ENCODE measurements at regions not wholly inside any gene's neighbourhood (a gene's known extent, or its start where the extent isn't known, plus 50 kb on each side); places are given as distances from the start of the nearest gene placed in this dataset.

DNA sequence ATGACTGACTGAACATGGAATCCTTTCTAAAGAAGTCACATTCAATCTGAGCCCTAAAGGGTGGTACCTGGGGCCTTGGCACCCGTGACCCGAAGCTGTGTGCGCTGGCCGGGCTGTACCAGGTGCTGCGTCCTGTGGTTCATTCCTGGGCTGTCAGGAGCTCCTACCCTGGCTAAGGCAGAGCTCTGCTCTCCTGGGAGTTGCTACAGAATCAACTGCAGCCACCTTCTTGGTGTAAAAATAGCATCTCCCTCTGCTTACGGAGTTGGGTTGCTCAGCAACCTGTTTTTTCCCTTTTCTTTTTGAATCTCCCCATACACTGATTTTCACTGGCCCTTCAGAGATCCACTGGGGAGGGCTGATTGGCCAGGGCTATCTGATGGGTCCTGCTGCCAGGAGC, 236.6 kb upstream of the PDE10A start:
- H3K27ac ChIP-seq: no peak overlapping the region
- TF ChIP-seq, protein P1, sequence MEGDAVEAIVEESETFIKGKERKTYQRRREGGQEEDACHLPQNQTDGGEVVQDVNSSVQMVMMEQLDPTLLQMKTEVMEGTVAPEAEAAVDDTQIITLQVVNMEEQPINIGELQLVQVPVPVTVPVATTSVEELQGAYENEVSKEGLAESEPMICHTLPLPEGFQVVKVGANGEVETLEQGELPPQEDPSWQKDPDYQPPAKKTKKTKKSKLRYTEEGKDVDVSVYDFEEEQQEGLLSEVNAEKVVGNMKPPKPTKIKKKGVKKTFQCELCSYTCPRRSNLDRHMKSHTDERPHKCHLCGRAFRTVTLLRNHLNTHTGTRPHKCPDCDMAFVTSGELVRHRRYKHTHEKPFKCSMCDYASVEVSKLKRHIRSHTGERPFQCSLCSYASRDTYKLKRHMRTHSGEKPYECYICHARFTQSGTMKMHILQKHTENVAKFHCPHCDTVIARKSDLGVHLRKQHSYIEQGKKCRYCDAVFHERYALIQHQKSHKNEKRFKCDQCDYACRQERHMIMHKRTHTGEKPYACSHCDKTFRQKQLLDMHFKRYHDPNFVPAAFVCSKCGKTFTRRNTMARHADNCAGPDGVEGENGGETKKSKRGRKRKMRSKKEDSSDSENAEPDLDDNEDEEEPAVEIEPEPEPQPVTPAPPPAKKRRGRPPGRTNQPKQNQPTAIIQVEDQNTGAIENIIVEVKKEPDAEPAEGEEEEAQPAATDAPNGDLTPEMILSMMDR (IDR thresholded peaks at IDR 0.05): no peak
- no peak for TF ChIP-seq ZFX (IDR thresholded peaks at IDR 0.05; ENCODE audit: borderline replicate concordance)

DNA sequence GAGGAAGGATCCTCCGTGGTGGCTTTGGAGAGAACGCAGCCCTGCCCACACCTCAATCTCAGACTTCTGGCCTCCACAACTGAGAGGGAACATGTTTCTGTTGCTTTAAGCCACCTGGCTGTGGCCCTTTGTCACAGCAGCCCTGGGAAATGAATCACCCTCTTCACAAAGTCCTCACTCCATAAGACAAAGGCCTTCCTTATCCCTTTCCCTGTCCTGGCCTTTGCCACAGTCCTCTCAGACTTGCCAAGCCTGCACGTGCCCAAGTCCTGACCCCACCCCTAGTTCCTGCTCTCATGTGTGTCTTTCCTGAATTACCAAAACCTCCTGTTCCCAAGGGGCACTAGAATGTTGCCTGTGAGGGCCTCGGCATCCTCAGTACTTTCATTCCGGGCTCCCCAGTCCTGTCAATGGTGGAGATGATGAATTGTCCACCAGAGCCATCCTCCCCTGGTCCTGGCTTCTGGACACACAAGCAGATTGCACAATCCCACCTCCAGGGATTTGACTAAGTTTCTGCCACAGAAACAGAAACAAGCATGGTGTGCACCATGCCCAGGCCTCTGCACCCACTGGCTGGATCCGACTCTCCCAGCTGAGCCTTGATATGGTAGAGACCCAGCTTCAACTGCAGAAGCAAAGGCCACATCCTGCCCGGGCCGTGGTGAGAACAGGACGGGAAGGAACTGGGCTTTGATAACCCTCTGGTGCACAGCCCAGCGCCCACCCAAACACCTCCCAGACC, 232.6 kb upstream of the PDE10A start:
- H3K27ac ChIP-seq: no peak overlapping the region
- TF ChIP-seq, protein P1 (IDR thresholded peaks at IDR 0.05): no peak
- no peak for TF ChIP-seq ZFX (IDR thresholded peaks at IDR 0.05; ENCODE audit: borderline replicate concordance)

DNA sequence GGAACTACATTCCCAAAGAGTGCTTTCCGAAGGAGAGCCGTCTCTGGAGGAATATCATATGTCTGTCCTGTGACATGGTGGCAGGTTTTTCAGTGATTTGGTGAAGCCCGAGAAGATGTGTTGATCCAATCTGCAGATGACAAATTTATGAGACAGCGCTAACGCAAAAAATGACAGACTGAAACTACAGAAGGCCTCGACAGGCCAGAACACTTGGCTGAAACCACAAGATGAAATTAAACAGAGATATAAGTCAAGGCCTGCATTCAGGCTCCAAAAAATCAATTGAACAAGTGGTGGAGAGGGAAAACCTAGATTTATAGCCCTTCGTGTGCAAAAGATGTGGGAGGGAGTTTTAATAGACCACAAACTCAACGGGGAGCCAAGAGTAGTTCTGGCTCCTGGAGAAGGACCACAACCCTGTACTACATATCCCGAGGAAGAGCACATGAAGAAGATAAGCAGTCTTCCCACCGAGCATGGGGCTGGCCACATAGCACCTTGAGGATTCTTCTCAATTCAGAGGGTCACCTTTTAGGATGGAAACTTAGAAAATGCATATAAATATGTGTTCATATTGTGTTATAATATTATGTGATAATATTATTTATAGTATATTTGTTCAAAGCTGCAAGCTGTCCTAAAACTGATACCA, 231.3 kb upstream of the PDE10A start:
- no peak for TF ChIP-seq ZFX (IDR thresholded peaks at IDR 0.05; ENCODE audit: borderline replicate concordance)
- TF ChIP-seq, protein P1 (IDR thresholded peaks at IDR 0.05): no peak
- no peak overlapping the region for H3K27ac ChIP-seq

DNA sequence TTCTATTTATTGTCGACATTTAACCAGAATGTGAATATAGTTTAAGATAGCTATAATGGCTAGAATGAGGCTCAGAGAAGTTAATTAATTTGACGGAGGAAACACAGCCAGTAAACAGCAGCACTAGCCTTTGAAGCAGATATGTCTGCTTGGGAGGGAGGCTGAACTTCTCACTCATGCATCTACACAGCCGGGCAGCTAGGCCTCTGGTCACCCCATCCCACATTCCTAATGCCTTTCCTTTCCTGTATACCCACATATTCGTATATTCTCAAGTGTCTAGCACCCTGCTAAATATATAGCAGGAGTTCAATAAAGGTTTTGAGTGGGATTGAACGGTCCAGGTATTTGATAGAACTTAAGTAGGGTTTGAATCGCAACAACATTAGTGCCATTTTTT, 230.4 kb upstream of the PDE10A start:
- TF ChIP-seq, protein P1 (IDR thresholded peaks at IDR 0.05): no peak
- TF ChIP-seq ZFX (IDR thresholded peaks at IDR 0.05; ENCODE audit: borderline replicate concordance): no peak
- H3K27ac ChIP-seq: no peak overlapping the region

DNA sequence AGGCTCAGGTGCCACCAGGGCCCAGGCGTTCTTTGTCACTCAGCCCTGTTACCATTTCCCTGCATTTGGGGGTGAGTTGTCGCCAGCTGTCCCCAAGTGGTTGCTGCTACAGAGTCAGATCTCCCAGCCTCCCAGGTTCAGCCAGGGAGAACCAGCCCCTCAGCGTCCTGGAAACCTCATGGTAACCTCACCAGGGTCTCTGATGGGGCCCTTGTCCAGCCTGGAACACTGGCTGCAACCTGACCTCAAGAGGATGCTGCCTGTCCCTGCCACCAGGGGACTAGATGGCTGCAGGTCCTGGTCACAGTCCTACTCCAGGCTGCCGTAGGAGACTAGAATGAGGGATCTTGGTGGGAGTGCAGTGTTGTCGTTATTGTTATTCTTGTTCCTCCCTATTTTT, 228.3 kb upstream of the PDE10A start:
- no peak overlapping the region for H3K27ac ChIP-seq
- TF ChIP-seq, protein P1 (IDR thresholded peaks at IDR 0.05): no peak
- TF ChIP-seq ZFX (IDR thresholded peaks at IDR 0.05; ENCODE audit: borderline replicate concordance): no peak

DNA sequence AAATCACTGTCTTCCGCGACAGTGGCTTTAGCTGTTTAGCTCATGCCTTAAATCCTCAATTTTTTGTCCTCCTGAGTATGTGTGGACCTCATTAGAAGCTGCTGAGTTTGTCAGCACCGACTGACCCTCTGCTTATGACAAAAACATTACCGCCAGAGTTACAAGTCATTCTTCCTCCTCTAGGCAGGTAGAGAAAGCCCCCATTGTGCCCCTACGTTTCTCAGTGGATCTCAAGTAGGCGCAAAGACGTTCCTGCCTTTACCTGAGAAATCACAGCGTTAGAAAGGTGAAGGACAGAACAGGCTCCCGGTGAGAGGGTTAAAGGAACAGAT, 227.3 kb upstream of the PDE10A start:
- TF ChIP-seq ZFX (IDR thresholded peaks at IDR 0.05; ENCODE audit: borderline replicate concordance): no peak
- TF ChIP-seq, protein P1 (IDR thresholded peaks at IDR 0.05): no peak; the same call in none of the 2 replicates
- H3K27ac ChIP-seq: no peak overlapping the region
